Nucleus accumbens (tissue), 56 donors: ENCODE measurements at regions not wholly inside any gene's neighbourhood (a gene's known extent, or its start where the extent isn't known, plus 50 kb on each side); places are given as distances from the start of the nearest gene placed in this dataset.
A peak's percentile ranks its signal among the peaks of the same experiment; 100 is the strongest.

Source experiments
- DNase-seq, 56 donors: peaks; one replicate each; lab custom pipeline; 2025; lab: John Stamatoyannopoulos, UW

DNA sequence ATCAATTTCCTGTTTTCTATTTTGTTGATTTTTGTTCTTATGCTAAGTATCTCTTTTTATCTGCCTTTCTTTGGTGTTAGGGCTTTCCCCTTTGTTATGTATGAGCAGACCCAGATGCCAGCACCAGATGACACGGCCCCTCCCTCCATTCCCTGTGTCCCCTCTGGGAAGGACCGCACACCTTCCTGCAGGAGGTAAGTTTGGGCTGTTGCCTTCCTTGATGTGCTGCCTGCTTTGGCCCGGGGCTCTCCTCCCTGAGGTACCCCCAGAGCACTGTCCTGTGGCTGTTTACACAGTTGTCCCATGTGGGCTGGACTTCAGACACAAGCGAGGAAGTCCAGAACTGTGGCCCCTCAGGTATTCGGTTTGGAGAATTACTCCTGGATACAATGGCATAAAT lies 343.8 kb upstream of the IRX1 start:
- no peak for DNase-seq

GRCh38 chr5:3249401-3249800 lies 346.2 kb upstream of the IRX1 start:
- no peak for DNase-seq

GRCh38 chr5:3237276-3237868 lies 358.3 kb upstream of the IRX1 start:
- no peak for DNase-seq

DNA sequence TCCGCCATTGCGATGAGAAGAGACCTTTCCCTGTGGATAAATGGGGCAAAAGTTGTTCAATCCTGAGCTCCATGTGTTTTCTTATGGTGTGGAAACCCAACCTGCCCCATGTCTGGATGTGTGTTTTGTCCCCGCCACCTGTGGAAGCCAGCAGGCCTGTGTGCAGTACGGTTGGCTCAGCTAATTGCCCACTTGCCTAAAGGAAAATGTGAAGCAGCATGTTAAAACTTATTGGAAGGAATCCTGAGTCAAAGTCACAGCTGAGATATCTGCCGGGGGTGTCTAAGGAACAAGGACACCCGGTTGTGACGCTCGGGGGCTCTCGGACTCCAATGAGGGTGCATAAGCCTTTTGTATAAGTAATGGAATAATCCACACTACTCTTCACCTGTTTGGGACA lies 361.1 kb upstream of the IRX1 start:
- no peak for DNase-seq

GRCh38 chr5:3230941-3231340 lies 364.7 kb upstream of the IRX1 start:
- DNase-seq, result no peak

DNA sequence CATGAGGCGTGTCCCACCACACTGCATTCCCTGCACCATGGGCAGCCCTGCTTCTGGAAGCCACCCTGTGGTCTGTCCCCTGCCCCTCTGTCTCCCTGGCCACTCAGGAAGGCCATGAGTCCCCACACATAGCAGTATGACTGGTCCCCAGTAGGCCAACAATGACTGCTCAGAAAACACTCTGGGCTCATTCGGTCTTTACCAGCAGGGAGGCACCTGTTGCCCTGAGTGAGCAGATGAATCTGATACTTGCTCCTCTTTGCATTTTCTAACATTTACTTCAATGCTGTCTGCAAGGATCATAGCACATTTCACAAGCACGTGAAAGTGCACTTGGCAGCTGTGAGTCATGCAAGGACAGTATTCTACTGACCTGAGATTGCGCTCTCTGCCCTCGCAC lies 365.4 kb upstream of the IRX1 start:
- no peak for DNase-seq

- DNase-seq, result peak in 36 of 56 donors; percentile 3 to 76 (median 38)
Measured at GRCh38 chr5:3226196-3226920, 369.3 kb upstream of the IRX1 start.

DNA sequence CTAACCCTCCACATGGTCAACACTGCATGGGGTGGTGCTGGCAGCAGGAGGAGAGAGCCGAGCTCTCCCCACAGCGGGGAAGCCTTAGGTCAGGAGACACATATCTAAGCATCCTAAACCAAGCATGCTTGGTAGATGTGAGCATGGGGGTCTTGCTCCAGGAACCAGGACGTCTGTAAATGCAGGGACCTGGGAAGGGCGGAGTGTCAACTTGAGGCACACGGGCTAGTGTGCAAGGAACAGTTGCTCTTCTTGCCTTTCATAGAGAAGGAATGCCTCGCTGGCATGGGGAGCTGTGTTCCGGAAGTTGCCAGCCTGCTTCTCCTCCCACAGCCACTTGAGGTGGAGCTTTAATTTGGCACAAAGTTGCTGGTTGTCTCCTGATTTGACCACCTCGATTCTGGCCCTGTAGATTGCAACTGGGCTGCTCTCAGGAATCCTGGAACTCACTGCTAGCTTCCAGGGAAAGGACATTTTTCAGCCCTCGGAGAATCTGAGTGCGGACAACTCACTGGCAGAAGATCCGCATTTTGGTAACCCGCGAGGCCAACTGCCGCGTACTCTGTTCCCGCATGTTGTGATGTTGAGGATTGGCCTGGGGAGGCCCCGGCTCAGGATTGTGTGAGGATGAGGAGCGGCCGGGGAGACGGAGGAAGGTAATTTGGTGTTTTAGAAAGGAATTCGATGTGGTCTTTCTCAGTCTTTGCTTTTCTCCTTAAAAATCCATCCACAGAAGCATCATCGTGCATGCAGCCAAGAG lies 370.3 kb upstream of the IRX1 start:
- no peak for DNase-seq

DNA sequence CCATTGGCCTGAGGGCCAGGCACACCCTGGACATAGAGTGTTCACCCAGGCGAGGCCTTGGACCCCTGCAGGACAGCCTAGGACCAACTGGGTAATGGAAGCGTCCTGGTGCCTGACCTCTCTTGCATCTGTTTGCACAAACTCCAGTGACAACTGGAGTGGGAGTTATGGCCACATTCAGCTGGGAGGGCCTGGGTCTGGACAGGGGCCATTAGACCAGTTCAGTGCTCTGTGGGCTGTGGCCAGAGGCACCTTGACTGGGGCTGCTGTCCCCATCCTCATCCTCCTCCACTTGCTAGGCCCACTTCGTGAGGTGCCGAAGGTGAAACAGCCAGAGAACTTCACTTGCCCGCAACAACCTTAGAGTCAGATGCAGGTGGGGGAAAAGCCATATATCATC lies 372.7 kb upstream of the IRX1 start:
- DNase-seq, result no peak

- no peak for DNase-seq
Measured at GRCh38 chr5:3221432-3221831, 374.2 kb upstream of the IRX1 start.

GRCh38 chr5:3220638-3221288 lies 374.9 kb upstream of the IRX1 start:
- no peak for DNase-seq

DNA sequence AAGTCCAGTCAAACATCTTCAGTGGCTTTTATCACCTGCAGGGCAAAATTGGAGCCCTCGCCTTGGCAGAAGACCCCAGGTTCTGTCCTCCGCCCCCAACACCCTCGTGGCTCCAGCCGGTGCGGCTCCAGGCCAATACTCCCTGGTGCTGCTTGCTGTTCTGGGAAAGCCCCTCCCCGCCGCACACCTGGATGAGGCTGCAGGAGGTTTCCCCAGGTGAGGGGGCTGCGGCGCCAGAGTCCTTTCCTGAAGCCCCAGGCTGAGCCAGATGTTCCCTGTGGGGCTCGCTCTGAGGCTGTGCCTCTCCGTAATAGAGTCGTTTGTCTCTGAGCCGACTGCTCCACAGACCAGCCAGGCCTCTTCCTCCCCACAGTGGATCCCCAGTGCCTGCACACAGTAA lies 375.4 kb upstream of the IRX1 start:
- DNase-seq, result no peak

GRCh38 chr5:3218916-3219650 lies 376.5 kb upstream of the IRX1 start:
- no peak for DNase-seq

GRCh38 chr5:3217771-3218495 lies 377.7 kb upstream of the IRX1 start:
- DNase-seq, result no peak

DNA sequence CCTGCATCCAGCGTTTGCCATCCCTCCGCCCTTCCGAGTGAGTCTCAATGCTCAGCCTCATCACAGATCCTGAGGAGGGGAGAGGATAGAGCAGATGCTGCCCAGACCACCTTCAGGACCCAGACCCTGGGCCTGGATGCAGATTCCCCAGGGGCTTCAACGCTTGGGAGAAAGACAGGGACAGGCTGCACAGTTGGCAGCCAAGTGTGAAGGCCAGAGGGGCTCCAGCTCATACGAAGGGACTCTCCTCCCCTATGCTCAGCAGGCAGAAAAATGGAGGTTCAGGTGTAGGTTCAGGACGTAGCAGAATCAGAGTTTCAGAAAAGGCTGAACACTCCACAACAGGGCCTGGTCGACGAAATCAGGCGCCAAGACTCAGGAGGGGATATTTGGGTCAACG lies 378.5 kb upstream of the IRX1 start:
- DNase-seq, result no peak

DNA sequence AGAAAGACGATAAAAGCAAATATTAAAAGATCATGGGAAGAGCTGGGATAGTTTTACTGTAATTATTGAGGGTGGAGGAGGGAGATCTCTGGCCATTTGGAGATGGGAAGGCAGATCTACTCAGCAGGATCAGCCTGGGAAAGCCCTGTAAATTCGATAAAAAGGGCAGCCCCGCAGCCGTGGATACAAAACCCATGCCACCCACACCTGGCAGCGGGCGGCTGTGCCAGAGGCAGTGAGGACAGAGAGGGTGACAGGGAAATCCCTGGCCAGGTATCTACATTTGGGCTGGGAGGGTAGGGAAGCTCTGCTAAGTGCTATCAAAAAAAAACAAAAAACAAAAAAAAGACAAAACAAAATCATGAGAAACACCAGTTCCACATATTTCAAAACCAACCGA lies 379.2 kb upstream of the IRX1 start:
- no peak for DNase-seq

- DNase-seq, result no peak
Measured at GRCh38 chr5:3214838-3215374, 380.7 kb upstream of the IRX1 start.

DNA sequence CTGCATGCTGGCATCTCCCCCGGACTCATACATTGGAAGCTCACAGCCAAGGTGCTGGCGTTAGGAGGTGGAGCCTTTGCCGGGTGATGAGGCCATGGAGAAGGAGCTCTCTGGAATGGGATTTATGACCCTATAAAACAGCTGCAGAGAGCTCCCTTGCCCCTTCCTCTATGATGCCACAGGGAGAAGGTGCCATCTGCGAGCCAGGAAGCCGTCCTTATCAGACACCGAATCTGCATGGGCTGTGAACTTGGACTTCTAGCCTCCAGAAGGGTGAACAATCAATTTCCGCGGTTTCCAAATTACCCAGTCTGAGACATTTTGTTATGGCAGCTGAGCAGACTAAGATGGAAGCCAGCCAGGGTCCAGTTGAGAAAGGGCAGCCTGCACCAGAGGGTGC lies 381.2 kb upstream of the IRX1 start:
- DNase-seq, result no peak

- no peak for DNase-seq
Measured at GRCh38 chr5:3212869-3213268, 382.8 kb upstream of the IRX1 start.

DNA sequence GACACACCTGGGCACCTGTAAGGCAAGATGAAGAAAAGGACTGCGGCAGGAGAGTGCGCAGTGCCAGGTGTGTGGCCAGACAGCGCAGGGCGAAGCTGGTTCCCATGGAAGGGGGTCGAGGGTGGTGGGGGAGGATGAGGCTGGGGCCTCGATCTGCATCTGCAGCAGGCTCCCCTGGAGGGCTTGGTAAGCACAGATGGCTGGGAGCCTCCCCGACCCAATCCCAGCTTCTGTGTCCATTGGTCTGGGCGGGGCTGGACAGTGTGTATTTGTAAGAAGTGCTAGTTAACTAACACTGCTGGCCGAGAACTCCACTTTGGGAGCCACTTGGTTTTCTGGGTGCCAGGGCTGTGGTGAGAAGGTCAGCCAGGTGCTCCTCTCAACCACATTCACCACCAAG lies 385.1 kb upstream of the IRX1 start:
- no peak for DNase-seq
